HG03045 (cell line): ENCODE measurements at regions not wholly inside any gene's neighbourhood (a gene's known extent, or its start where the extent isn't known, plus 50 kb on each side); places are given as distances from the start of the nearest gene placed in this dataset.
"Not testable (repeated sequence)": the region's sequence is repeated elsewhere in the genome, so short reads cannot be mapped to it uniquely, and the experiment has no call there.

Source experiments
- ATAC-seq: cut with Tn5 transposase; IDR thresholded peaks from one replicate; pipeline ENCODE4 v1.9.1; 2021; ENCODE audit warnings: mild to moderate bottlenecking, moderate library complexity; ENCODE audit not compliant: unreplicated experiment

GRCh38 chr3:195974281-195974680 lies 65.9 kb upstream of the TNK2 start:
- ATAC-seq, result not testable (repeated sequence)

- not testable (repeated sequence) for ATAC-seq
Measured at GRCh38 chr3:195970873-195971272, 62.5 kb upstream of the TNK2 start.

GRCh38 chr3:195969838-195970776 lies 61.8 kb upstream of the TNK2 start:
- ATAC-seq, result not testable (repeated sequence)

GRCh38 chr3:195969341-195969740 lies 61.0 kb upstream of the TNK2 start:
- not testable (repeated sequence) for ATAC-seq

- not testable (repeated sequence) for ATAC-seq
Measured at GRCh38 chr3:195968104-195968503, 59.8 kb upstream of the TNK2 start.

- ATAC-seq, result not testable (repeated sequence)
Measured at GRCh38 chr3:195967387-195967720, 59.0 kb upstream of the TNK2 start.

GRCh38 chr3:195966563-195967386 lies 58.4 kb upstream of the TNK2 start:
- not testable (repeated sequence) for ATAC-seq

GRCh38 chr3:195965217-195965616 lies 56.9 kb upstream of the TNK2 start:
- not testable (repeated sequence) for ATAC-seq

- ATAC-seq, result not testable (repeated sequence)
Measured at GRCh38 chr3:195964318-195965107, 56.2 kb upstream of the TNK2 start.

GRCh38 chr3:195962222-195962621 lies 53.9 kb upstream of the TNK2 start:
- ATAC-seq, result not testable (repeated sequence)

GRCh38 chr3:195960971-195961775 lies 52.8 kb upstream of the TNK2 start:
- ATAC-seq, result not testable (repeated sequence)

- not testable (repeated sequence) for ATAC-seq
Measured at GRCh38 chr3:195960164-195960563, 51.8 kb upstream of the TNK2 start.

- ATAC-seq, result not testable (repeated sequence)
Measured at GRCh38 chr3:195959367-195960157, 51.2 kb upstream of the TNK2 start.

- not testable (repeated sequence) for ATAC-seq
Measured at GRCh38 chr3:195958736-195959135, 50.4 kb upstream of the TNK2 start.
